Stomach (tissue), 4 donors: ENCODE measurements at regions not wholly inside any gene's neighbourhood (a gene's known extent, or its start where the extent isn't known, plus 50 kb on each side); places are given as distances from the start of the nearest gene placed in this dataset.

ENCODE experiments used
- CTCF ChIP-seq, 7 experiments: fragments of 450-650 bp in 4 of 7; fragments of 200-600 bp in 3 of 7; sonication (generic) in 3 of 7; IDR thresholded peaks; one replicate each; pipeline ENCODE4 v1.5.1; 2016 to 2019; ENCODE audit warnings: antibody characterized with exemption in 7 of 7, control low read depth in 2 of 7, mild to moderate bottlenecking in 1 of 7
- EP300 ChIP-seq: sonication (generic); formaldehyde crosslinking; IDR thresholded peaks from one replicate; pipeline ENCODE4 v1.6.1; 2017; ENCODE audit warnings: antibody characterized with exemption
- POLR2A ChIP-seq, 4 donors: fragments of 450-650 bp; IDR thresholded peaks; one replicate each; pipeline ENCODE4 v1.6.1; 2016; ENCODE audit warnings: antibody characterized with exemption in 4 of 4, control low read depth in 2 of 4, mild to moderate bottlenecking in 1 of 4, moderate library complexity in 1 of 4
- POLR2AphosphoS5 ChIP-seq, 3 donors: sonication (generic); formaldehyde crosslinking; IDR thresholded peaks; one replicate each; pipeline ENCODE4 v1.6.1; 2016; ENCODE audit warnings: antibody characterized with exemption in 3 of 3

- TF ChIP-seq CTCF (IDR thresholded peaks at IDR 0.05): no peak
- no peak for TF ChIP-seq POLR2A (IDR thresholded peaks at IDR 0.05)
- no peak for TF ChIP-seq EP300
- TF ChIP-seq POLR2AphosphoS5 (IDR thresholded peaks at IDR 0.05): no peak
Observed at GRCh38 chr7:25360451-25360850, 132.2 kb upstream of the NPVF start.
